ENCODE measurements at regions not wholly inside any gene's neighbourhood (a gene's known extent, or its start where the extent isn't known, plus 50 kb on each side); places are given as distances from the start of the nearest gene placed in this dataset.

DNA sequence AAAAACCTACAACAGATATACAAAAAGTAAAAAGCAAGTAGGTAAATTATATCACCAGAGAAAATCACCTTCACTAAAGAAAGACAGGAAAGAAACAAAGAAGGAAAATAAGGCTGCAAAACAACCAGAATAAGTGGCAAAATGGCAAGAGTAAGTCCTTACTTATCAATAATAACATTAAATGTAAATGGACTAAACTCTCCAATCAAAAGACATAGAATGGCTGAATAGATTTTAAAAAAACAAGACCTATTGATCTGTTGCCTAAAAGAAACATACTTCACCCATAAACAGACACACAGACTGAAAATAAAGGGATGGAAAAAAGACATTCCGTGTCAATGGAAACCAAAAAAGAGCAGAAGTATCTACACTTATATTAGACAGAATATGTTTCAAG, 695.7 kb upstream of the FAT3 start:
- no peak overlapping the region for H3K4me3 Mint-ChIP-seq
- H3K4me1 Mint-ChIP-seq, result peaks cover 11% of the 10 kb centered on the region
- H3K9me3 Mint-ChIP-seq, result peaks cover 29% of the 10 kb centered on the region
- TF ChIP-seq TCF7 (CRISPR knock-in tag; IDR thresholded peaks at IDR 0.05; ENCODE audit: low read depth), result no peak
- no peak for TF ChIP-seq ZNF317 (CRISPR knock-in tag; IDR thresholded peaks at IDR 0.05; ENCODE audit: borderline replicate concordance, low read depth)
- no peak for TF ChIP-seq EMX1 (CRISPR knock-in tag; IDR thresholded peaks at IDR 0.05)
- no peak for TF ChIP-seq NR2C2 (CRISPR knock-in tag; IDR thresholded peaks at IDR 0.05)
- no peak for TF ChIP-seq SOX15 (CRISPR knock-in tag; IDR thresholded peaks at IDR 0.05)
- TF ChIP-seq, protein P1, sequence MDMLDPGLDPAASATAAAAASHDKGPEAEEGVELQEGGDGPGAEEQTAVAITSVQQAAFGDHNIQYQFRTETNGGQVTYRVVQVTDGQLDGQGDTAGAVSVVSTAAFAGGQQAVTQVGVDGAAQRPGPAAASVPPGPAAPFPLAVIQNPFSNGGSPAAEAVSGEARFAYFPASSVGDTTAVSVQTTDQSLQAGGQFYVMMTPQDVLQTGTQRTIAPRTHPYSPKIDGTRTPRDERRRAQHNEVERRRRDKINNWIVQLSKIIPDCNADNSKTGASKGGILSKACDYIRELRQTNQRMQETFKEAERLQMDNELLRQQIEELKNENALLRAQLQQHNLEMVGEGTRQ (CRISPR knock-in tag; IDR thresholded peaks at IDR 0.05), result no peak
- TF ChIP-seq, protein P2, sequence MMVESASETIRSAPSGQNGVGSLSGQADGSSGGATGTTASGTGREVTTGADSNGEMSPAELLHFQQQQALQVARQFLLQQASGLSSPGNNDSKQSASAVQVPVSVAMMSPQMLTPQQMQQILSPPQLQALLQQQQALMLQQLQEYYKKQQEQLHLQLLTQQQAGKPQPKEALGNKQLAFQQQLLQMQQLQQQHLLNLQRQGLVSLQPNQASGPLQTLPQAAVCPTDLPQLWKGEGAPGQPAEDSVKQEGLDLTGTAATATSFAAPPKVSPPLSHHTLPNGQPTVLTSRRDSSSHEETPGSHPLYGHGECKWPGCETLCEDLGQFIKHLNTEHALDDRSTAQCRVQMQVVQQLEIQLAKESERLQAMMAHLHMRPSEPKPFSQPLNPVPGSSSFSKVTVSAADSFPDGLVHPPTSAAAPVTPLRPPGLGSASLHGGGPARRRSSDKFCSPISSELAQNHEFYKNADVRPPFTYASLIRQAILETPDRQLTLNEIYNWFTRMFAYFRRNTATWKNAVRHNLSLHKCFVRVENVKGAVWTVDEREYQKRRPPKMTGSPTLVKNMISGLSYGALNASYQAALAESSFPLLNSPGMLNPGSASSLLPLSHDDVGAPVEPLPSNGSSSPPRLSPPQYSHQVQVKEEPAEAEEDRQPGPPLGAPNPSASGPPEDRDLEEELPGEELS (CRISPR knock-in tag; IDR thresholded peaks at IDR 0.05), result no peak
- TF ChIP-seq FOXK1 (CRISPR knock-in tag; IDR thresholded peaks at IDR 0.05), result no peak
- TF ChIP-seq, protein P3, sequence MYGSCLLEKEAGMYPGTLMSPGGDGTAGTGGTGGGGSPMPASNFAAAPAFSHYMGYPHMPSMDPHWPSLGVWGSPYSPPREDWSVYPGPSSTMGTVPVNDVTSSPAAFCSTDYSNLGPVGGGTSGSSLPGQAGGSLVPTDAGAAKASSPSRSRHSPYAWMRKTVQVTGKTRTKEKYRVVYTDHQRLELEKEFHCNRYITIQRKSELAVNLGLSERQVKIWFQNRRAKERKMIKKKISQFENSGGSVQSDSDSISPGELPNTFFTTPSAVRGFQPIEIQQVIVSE (CRISPR knock-in tag; IDR thresholded peaks at IDR 0.05; ENCODE audit: borderline replicate concordance), result no peak
- H3K27ac Mint-ChIP-seq, result no peak overlapping the region
- ATAC-seq (no peak), DNase-seq (ENCODE audit: low spot score) (no peak)
- CTCF ChIA-PET, result no interaction called here
- H3K27me3 Mint-ChIP-seq (ENCODE audit: low read depth), result no peaks in the 10 kb centered on the region
- POLR2A ChIA-PET, result no interaction called here
- H3K36me3 Mint-ChIP-seq, result peaks cover 10% of the 10 kb centered on the region

DNA sequence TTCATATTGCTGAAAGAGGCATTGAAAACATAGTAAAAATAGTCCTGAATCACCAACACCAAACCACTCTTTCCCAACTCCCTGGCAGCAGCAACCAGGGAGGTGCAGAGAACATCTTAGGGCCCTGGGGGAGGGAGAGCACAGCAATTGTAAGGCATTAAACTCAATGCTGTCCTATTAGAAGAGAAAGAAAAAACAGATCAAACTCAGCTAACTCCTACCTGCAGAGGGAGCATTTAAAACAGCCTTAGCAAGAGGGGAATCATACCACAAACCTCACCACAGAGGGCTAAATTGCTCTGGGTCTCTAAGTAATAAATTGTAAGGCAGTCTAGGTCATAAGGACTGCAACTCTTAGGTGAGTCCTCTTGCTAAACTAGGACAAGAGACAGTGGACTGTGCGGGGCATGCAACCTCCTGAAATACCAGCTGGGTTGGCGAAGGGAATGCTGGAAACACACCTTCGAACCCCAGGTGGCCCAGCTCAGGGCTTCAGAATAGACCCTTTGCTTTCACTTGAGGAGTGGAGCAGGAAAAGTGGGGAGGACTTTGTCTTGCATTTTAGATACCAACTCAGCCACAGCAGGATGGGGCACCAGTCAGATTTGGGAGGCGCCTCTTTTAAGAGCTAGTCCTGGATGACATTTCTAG, 697.1 kb upstream of the FAT3 start:
- Mint-ChIP-seq H3K9me3 (peaks cover 19% of the 10 kb centered on the region), H3K4me1 (peaks cover 7% of the 10 kb centered on the region), H3K27me3 (ENCODE audit: low read depth) (no peaks in the 10 kb centered on the region; the same call in 1 of the 2 replicates), H3K36me3 (peaks cover 3% of the 10 kb centered on the region; the same call in 1 of the 2 replicates), H3K4me3 (no peak overlapping the region), H3K27ac (no peak overlapping the region)
- TF ChIP-seq, protein P4, sequence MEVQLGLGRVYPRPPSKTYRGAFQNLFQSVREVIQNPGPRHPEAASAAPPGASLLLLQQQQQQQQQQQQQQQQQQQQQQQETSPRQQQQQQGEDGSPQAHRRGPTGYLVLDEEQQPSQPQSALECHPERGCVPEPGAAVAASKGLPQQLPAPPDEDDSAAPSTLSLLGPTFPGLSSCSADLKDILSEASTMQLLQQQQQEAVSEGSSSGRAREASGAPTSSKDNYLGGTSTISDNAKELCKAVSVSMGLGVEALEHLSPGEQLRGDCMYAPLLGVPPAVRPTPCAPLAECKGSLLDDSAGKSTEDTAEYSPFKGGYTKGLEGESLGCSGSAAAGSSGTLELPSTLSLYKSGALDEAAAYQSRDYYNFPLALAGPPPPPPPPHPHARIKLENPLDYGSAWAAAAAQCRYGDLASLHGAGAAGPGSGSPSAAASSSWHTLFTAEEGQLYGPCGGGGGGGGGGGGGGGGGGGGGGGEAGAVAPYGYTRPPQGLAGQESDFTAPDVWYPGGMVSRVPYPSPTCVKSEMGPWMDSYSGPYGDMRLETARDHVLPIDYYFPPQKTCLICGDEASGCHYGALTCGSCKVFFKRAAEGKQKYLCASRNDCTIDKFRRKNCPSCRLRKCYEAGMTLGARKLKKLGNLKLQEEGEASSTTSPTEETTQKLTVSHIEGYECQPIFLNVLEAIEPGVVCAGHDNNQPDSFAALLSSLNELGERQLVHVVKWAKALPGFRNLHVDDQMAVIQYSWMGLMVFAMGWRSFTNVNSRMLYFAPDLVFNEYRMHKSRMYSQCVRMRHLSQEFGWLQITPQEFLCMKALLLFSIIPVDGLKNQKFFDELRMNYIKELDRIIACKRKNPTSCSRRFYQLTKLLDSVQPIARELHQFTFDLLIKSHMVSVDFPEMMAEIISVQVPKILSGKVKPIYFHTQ (CRISPR knock-in tag; IDR thresholded peaks at IDR 0.05), result no peak
- TF ChIP-seq ZNF263 (CRISPR knock-in tag; IDR thresholded peaks at IDR 0.05; ENCODE audit: low read depth) (no peak), ZNF671 (CRISPR knock-in tag; IDR thresholded peaks at IDR 0.05) (no peak), ELF4 (CRISPR knock-in tag; IDR thresholded peaks at IDR 0.05; ENCODE audit: low read depth) (no peak), NR3C1 (CRISPR knock-in tag; conservative IDR thresholded peaks at IDR 0.05; ENCODE audit: low read depth) (no peak), MYBL2 (CRISPR knock-in tag; IDR thresholded peaks at IDR 0.05) (no peak)
- TF ChIP-seq, protein P5, sequence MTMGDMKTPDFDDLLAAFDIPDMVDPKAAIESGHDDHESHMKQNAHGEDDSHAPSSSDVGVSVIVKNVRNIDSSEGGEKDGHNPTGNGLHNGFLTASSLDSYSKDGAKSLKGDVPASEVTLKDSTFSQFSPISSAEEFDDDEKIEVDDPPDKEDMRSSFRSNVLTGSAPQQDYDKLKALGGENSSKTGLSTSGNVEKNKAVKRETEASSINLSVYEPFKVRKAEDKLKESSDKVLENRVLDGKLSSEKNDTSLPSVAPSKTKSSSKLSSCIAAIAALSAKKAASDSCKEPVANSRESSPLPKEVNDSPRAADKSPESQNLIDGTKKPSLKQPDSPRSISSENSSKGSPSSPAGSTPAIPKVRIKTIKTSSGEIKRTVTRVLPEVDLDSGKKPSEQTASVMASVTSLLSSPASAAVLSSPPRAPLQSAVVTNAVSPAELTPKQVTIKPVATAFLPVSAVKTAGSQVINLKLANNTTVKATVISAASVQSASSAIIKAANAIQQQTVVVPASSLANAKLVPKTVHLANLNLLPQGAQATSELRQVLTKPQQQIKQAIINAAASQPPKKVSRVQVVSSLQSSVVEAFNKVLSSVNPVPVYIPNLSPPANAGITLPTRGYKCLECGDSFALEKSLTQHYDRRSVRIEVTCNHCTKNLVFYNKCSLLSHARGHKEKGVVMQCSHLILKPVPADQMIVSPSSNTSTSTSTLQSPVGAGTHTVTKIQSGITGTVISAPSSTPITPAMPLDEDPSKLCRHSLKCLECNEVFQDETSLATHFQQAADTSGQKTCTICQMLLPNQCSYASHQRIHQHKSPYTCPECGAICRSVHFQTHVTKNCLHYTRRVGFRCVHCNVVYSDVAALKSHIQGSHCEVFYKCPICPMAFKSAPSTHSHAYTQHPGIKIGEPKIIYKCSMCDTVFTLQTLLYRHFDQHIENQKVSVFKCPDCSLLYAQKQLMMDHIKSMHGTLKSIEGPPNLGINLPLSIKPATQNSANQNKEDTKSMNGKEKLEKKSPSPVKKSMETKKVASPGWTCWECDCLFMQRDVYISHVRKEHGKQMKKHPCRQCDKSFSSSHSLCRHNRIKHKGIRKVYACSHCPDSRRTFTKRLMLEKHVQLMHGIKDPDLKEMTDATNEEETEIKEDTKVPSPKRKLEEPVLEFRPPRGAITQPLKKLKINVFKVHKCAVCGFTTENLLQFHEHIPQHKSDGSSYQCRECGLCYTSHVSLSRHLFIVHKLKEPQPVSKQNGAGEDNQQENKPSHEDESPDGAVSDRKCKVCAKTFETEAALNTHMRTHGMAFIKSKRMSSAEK (CRISPR knock-in tag; IDR thresholded peaks at IDR 0.05; ENCODE audit: borderline replicate concordance), result no peak
- TF ChIP-seq, protein P6, sequence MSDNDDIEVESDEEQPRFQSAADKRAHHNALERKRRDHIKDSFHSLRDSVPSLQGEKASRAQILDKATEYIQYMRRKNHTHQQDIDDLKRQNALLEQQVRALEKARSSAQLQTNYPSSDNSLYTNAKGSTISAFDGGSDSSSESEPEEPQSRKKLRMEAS (CRISPR knock-in tag; IDR thresholded peaks at IDR 0.05), result no peak
- DNase-seq (ENCODE audit: low spot score) (peak; percentile 16), ATAC-seq (peak; percentile 89)
- POLR2A ChIA-PET, result no interaction called here
- CTCF ChIA-PET, result interaction anchor here (0.6 to 1.3 kb wide), 2 partner anchors 17 to 609 kb away, joined by 3 read pairs; no protein-coding TSS in a partner anchor
